HG03469 (cell line): ENCODE measurements at regions not wholly inside any gene's neighbourhood (a gene's known extent, or its start where the extent isn't known, plus 50 kb on each side); places are given as distances from the start of the nearest gene placed in this dataset.
"Not testable (repeated sequence)": the region's sequence is repeated elsewhere in the genome, so short reads cannot be mapped to it uniquely, and the experiment has no call there.

Experiments
- ATAC-seq: cut with Tn5 transposase; IDR thresholded peaks from one replicate; pipeline ENCODE4 v1.9.1; 2021; ENCODE audit warnings: mild to moderate bottlenecking, moderate library complexity, moderate number of reproducible peaks; ENCODE audit not compliant: unreplicated experiment

- not testable (repeated sequence) for ATAC-seq
Measured at GRCh38 chr16:13336907-13337881, 435.8 kb downstream of the SHISA9 start.

DNA sequence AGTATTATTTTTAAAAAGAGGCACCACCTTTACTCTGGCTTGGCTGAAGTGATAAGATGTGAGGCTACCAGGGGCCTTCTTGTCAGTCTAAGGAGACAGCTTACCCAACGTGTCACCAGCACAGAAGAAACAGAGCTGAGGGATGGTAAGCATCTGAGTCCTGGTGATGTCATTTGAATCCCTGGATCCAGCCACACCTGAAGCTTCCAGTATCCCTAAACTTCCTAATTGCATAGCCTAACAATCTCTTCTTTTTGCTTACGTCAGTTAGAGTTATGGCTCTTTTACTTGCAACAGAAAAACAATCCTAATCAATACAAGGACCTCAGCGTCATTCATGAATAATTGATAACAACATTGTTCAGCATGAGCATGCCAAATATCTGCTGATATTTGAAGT, 436.6 kb downstream of the SHISA9 start:
- ATAC-seq = no peak

DNA sequence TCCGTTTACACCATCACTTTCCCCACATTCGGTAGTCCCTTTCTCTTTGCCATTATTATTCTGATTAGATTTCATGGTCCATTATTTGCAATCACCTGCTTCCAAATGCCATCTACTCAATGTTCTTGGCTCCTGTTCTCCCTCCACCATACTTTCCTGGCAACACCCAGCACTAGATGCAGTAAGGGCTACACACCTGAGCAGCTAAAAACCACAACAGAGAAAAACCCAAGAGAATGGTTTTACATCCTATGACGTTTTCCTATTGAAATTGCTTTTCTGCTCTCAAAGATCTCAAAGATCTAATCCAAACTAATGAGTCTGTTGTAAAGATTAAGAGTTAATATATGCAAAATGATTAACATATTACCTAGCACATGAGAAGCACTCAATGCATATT, 441.3 kb downstream of the SHISA9 start:
- no peak for ATAC-seq

GRCh38 chr16:13344001-13344400, 442.6 kb downstream of the SHISA9 start:
- no peak for ATAC-seq

GRCh38 chr16:13348416-13348815, 447.0 kb downstream of the SHISA9 start:
- ATAC-seq = no peak

GRCh38 chr16:13350000-13350399, 448.6 kb downstream of the SHISA9 start:
- no peak for ATAC-seq

GRCh38 chr16:13351181-13351580, 449.8 kb downstream of the SHISA9 start:
- ATAC-seq = no peak

DNA sequence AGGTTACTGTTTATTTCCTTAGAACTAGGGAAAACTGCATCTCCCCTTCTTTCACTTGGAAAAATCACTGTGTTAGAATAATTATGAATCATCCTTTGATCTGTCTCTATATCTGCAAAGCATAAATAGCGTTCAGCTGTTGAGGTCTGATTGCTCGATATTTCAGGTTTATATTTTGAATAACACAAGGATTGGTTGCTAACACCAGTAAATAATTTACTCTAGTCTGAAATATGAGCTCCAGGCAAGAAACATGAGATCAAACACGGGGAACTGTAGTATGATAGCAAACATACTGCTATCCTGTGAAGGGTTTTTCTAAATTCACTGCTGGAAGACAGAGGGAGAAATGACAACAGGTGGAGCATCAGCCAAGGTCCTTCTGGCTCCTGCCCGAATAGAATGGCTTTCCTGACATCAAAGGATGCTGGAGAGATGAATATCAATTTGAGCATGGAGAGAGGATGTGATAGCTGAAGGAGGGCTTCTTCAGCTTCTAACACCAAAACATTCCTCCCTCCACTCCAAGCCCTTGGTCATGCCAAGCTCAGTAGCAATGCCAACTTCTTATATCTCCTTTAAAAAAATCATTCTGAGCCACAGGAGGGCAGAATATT, 450.3 kb downstream of the SHISA9 start:
- ATAC-seq = no peak

GRCh38 chr16:13352796-13353195, 451.4 kb downstream of the SHISA9 start:
- not testable (repeated sequence) for ATAC-seq

DNA sequence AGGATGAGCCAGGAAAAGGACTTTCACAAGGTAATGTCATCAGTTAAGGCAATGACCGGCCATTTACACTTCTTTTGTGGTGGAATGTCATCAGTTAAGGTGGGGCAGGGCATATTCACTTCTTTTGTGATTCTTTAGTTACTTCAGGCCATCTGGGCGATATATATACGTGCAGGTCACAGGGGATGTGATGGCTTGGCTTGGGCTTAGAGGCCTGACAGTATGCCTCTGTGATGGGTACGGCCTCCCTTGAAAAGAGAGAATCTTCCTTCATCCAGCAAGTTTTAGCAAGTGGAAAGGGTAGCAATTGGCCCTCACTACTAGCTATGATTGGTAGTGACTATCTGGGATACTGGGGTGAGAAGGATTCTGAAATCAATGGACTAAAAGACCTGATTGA, 456.4 kb downstream of the SHISA9 start:
- not testable (repeated sequence) for ATAC-seq

GRCh38 chr16:13359835-13360234, 458.4 kb downstream of the SHISA9 start:
- ATAC-seq = no peak

- no peak for ATAC-seq
Measured at GRCh38 chr16:13372421-13372820, 471.0 kb downstream of the SHISA9 start.

DNA sequence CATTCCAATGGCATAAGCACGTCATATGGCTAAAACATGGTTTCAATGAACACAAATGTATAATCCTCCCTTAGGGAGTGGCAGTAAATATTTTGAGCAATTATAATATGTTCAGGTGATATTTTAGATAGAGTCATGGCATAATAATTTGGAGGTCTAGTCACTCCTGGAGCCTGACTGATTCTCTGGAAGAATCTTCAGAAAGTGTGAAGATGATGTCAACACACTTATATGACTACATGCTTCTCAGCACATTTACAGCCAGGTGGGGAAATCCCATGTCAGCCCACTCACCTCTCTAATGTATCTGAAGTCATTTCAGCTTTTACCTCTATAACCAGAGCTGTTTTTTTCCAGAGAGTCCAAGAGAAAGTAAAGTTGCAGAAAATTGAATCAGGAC, 474.8 kb downstream of the SHISA9 start:
- ATAC-seq = no peak

DNA sequence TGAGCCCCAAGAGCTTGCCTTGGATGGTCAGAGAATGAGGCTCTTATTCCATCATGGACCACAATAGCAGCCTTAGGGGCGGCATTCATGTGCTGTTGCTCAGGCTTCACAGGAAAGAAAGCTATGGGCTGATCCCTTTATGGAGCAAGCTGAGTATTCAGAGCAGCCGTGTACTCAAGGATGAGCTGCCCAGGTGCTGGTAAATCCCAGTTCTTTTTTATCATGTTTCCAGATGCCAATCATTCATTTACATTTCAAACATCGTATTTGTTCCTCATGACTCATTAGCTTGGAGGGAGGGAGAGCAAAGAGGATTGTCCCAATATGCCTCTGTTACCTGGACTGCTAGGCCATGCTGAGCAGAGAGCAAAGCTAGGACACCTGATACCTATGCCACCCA, 475.7 kb downstream of the SHISA9 start:
- ATAC-seq = no peak

DNA sequence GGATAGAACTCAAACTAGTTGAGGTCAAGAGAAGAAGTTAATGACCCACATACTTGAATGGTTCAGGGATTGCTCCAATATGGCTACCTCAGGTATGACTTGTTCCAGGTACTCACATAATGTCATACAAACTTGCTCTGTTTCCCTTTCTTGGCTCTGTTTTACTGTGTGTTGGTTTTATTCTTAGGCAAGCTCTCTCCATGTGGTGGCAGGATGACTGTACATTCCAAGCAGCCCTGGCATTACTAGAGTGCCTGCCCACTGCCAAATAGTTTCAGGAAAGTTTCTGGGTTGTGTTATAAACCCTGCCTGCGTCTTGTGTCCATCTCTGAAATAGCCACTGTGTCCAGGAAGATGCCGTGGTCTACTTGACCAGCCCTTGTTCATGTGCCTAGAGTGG, 476.8 kb downstream of the SHISA9 start:
- no peak for ATAC-seq

- no peak for ATAC-seq
Measured at GRCh38 chr16:13379266-13379665, 477.9 kb downstream of the SHISA9 start.

DNA sequence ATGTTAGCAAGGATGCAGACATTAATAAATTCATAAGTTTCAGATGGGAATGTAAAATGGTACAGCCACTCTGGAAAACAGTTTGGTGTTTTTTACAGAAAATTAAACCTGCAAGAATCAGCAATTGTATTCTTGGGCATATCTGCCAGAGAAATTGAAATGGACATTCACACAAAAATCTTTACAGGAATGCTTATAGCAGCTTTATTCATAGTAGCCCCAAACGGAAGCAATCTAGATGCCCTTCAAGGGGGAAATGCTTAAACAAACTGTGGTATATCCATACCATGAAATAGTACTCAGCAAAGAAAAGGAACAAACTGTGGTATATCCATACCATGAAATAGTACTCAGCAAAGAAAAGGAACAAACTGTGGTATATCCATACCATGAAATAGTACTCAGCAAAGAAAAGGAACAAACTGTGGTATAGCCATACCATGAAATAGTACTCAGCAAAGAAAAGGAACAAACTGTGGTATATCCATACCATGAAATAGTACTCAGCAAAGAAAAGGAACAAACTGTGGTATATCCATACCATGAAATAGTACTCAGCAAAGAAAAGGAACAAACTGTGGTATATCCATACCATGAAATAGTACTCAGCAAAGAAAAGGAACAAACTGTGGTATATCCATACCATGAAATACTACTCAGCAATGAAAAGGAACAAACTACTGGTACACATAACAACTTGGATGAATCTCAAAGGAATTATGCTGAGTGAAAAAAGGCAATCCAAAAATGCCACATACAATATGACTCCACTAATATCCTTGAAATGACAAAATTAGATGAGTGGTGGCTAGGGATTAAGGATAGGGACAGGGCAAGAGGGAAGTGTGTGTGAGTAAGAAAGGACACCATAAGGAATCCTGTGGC, 484.0 kb downstream of the SHISA9 start:
- ATAC-seq = not testable (repeated sequence)

- ATAC-seq = no peak
Measured at GRCh38 chr16:13390093-13390985, 488.9 kb downstream of the SHISA9 start.

- ATAC-seq = no peak
Measured at GRCh38 chr16:13390986-13391305, 489.5 kb downstream of the SHISA9 start.

GRCh38 chr16:13391337-13391736, 489.9 kb downstream of the SHISA9 start:
- ATAC-seq = no peak
